Fibroblast of lung (primary cell): ENCODE measurements at regions not wholly inside any gene's neighbourhood (a gene's known extent, or its start where the extent isn't known, plus 50 kb on each side); places are given as distances from the start of the nearest gene placed in this dataset.

ENCODE experiments used
- EZH2 ChIP-seq: IDR thresholded peaks from 2 replicates; pipeline ENCODE4 v1.5.1; 2012; ENCODE audit warnings: low read length, control low read depth, mild to moderate bottlenecking; ENCODE audit errors: missing control alignments
- TF ChIP-seq, protein P1 (sequence below), 2 donors: IDR thresholded peaks in 1 of 2; conservative IDR thresholded peaks in 1 of 2; 1 replicate in 1 of 2; 2 replicates in 1 of 2; pipeline ENCODE4 v1.5.1; 2011 to 2012; ENCODE audit warnings: low read length in 2 of 2, control low read depth in 1 of 2, inconsistent platforms in 1 of 2, low read depth in 1 of 2, mild to moderate bottlenecking in 1 of 2

DNA sequence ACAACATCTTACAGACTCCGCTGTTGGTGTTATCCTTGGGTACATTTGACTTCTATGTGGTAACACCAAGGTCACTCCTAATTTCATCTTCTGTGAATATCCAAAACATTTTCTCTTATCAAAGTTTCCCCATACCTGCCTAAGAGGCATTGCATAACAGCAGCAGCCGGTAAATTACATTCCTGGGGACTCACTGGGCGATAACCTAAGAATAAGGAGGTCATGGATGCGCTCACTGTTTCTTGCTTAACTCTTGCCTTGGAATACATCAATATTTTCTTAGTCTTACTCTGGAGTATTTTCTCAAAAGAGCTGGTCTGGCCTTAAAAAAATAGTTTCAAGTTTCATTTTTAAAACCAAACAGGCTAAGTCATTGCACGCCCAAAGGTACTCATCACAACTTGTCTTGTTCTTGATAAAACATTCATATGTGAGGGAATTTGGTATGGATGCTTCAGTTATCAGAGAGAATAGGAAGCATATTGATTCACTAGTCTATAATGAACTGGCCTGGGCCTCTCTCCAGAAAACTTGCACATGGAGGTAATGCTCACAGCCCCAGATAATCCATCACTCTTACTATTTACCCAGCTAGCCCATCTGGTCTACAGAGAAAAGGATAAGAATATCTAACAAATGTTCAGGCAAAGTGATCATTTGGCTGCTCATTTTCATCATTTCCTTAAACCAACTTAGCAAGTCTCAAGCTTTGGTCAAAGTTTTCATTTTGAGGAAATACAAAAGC, 235.0 kb upstream of the ERCC4 start:
- TF ChIP-seq, protein P1, sequence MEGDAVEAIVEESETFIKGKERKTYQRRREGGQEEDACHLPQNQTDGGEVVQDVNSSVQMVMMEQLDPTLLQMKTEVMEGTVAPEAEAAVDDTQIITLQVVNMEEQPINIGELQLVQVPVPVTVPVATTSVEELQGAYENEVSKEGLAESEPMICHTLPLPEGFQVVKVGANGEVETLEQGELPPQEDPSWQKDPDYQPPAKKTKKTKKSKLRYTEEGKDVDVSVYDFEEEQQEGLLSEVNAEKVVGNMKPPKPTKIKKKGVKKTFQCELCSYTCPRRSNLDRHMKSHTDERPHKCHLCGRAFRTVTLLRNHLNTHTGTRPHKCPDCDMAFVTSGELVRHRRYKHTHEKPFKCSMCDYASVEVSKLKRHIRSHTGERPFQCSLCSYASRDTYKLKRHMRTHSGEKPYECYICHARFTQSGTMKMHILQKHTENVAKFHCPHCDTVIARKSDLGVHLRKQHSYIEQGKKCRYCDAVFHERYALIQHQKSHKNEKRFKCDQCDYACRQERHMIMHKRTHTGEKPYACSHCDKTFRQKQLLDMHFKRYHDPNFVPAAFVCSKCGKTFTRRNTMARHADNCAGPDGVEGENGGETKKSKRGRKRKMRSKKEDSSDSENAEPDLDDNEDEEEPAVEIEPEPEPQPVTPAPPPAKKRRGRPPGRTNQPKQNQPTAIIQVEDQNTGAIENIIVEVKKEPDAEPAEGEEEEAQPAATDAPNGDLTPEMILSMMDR (conservative IDR thresholded peaks at IDR 0.05 in 1 of 2, IDR thresholded peaks at IDR 0.05 in 1 of 2; ENCODE audit: low read depth in 1 of 2, low read length in 2 of 2), result no peak
- TF ChIP-seq EZH2, result no peak
